ENCODE measurements at regions not wholly inside any gene's neighbourhood (a gene's known extent, or its start where the extent isn't known, plus 50 kb on each side); places are given as distances from the start of the nearest gene placed in this dataset.

- TF ChIP-seq YY1 (IDR thresholded peaks at IDR 0.05; ENCODE audit: low read depth) (no peak), TAF1 (IDR thresholded peaks at IDR 0.05; ENCODE audit: low read depth) (no peak), CEBPB (IDR thresholded peaks at IDR 0.05) (no peak), TCF12 (IDR thresholded peaks at IDR 0.05; ENCODE audit: low read depth) (no peak), EP300 (IDR thresholded peaks at IDR 0.05; ENCODE audit: borderline replicate concordance) (no peak), FOXM1 (IDR thresholded peaks at IDR 0.05; ENCODE audit: borderline replicate concordance, low read depth) (no peak)
- TF ChIP-seq, protein P1, sequence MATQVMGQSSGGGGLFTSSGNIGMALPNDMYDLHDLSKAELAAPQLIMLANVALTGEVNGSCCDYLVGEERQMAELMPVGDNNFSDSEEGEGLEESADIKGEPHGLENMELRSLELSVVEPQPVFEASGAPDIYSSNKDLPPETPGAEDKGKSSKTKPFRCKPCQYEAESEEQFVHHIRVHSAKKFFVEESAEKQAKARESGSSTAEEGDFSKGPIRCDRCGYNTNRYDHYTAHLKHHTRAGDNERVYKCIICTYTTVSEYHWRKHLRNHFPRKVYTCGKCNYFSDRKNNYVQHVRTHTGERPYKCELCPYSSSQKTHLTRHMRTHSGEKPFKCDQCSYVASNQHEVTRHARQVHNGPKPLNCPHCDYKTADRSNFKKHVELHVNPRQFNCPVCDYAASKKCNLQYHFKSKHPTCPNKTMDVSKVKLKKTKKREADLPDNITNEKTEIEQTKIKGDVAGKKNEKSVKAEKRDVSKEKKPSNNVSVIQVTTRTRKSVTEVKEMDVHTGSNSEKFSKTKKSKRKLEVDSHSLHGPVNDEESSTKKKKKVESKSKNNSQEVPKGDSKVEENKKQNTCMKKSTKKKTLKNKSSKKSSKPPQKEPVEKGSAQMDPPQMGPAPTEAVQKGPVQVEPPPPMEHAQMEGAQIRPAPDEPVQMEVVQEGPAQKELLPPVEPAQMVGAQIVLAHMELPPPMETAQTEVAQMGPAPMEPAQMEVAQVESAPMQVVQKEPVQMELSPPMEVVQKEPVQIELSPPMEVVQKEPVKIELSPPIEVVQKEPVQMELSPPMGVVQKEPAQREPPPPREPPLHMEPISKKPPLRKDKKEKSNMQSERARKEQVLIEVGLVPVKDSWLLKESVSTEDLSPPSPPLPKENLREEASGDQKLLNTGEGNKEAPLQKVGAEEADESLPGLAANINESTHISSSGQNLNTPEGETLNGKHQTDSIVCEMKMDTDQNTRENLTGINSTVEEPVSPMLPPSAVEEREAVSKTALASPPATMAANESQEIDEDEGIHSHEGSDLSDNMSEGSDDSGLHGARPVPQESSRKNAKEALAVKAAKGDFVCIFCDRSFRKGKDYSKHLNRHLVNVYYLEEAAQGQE (IDR thresholded peaks at IDR 0.05; ENCODE audit: low read depth) = no peak
Measured at GRCh38 chr1:98371764-98372163, 289.8 kb upstream of the SNX7 start.

Measured in Ishikawa (cell line).